Testis (tissue), 2 donors: ENCODE measurements at regions not wholly inside any gene's neighbourhood (a gene's known extent, or its start where the extent isn't known, plus 50 kb on each side); places are given as distances from the start of the nearest gene placed in this dataset.

Experiments
- DNase-seq: peaks from one replicate; pipeline ENCODE4 v3.0.0-alpha.2; 2019
- H3K27ac ChIP-seq, 2 donors: fragments of 200-600 bp; sonication (generic); one replicate each; pipeline ENCODE4 v1.5.1; 2019
- H3K27me3 ChIP-seq: fragments of 200-600 bp; sonication (generic); one replicate; pipeline ENCODE4 v1.5.1; 2019
- H3K36me3 ChIP-seq: fragments of 200-600 bp; sonication (generic); one replicate; pipeline ENCODE4 v1.5.1; 2017; ENCODE audit warnings: low read depth; ENCODE audit errors: missing control alignments
- H3K4me1 ChIP-seq: fragments of 200-600 bp; sonication (generic); one replicate; pipeline ENCODE4 v1.5.1; 2019
- H3K4me3 ChIP-seq, 2 donors: fragments of 200-600 bp; sonication (generic); one replicate each; pipeline ENCODE4 v1.5.1; 2017 to 2019
- H3K9me3 ChIP-seq: fragments of 200-600 bp; sonication (generic); one replicate; pipeline ENCODE4 v1.5.1; 2017
- CTCF ChIP-seq, 3 experiments: fragments of 450-650 bp in 2 of 3; fragments of 200-600 bp in 1 of 3; sonication (generic) in 1 of 3; IDR thresholded peaks; one replicate each; pipeline ENCODE4 v1.5.1; 2016 to 2019; ENCODE audit warnings: antibody characterized with exemption in 3 of 3, mild to moderate bottlenecking in 2 of 3, moderate library complexity in 1 of 3
- POLR2A ChIP-seq: fragments of 450-650 bp; IDR thresholded peaks from one replicate; pipeline ENCODE4 v1.6.1; 2017; ENCODE audit warnings: antibody characterized with exemption, mild to moderate bottlenecking, moderate library complexity
- WGBS, 2 donors: methylation state at CpG; one replicate each; pipeline ENCODE4 v1.1.5; 2018; 5-methylcytosine and 5-hydroxymethylcytosine counted together
- intact Hi-C: fragments of 100-400 bp; cut with DNase I; formaldehyde crosslinking; loops from one replicate; pipeline ENCODE4 v1.15.1; 2023; ENCODE audit warnings: low total_unique reads

GRCh38 chr6:22110061-22110460 is 186.8 kb downstream of the PRL start:
- TF ChIP-seq CTCF (IDR thresholded peaks at IDR 0.05) (no peak), POLR2A (no peak)
- intact Hi-C loops = no loop called here
- no peak overlapping the region for H3K27ac ChIP-seq
- H3K4me3 ChIP-seq = no peak overlapping the region
- H3K27me3 ChIP-seq = no peaks in the 10 kb centered on the region
- no peak for DNase-seq
- H3K4me1 ChIP-seq = no peaks in the 10 kb centered on the region
- no peaks in the 10 kb centered on the region for H3K9me3 ChIP-seq
- H3K36me3 ChIP-seq = no peaks in the 10 kb centered on the region
- 59 to 80% methylated on average over 6 of the region's 6 CpGs for WGBS, 2 donors

- H3K27ac ChIP-seq = no peak overlapping the region
- no peaks in the 10 kb centered on the region for H3K36me3 ChIP-seq
- intact Hi-C loops = no loop called here
- no peaks in the 10 kb centered on the region for H3K27me3 ChIP-seq
- TF ChIP-seq POLR2A (no peak), CTCF (IDR thresholded peaks at IDR 0.05) (no peak)
- DNase-seq = no peak
- no peaks in the 10 kb centered on the region for H3K9me3 ChIP-seq
- WGBS, 2 donors = 52 to 53% methylated on average over 2 of the region's 2 CpGs
- H3K4me1 ChIP-seq = no peaks in the 10 kb centered on the region
- no peak overlapping the region for H3K4me3 ChIP-seq
These were observed 184.4 kb downstream of the PRL start for GRCh38 chr6:22112461-22112860.

GRCh38 chr6:22113026-22113766 is 183.6 kb downstream of the PRL start:
- Histone ChIP-seq H3K4me1 (no peaks in the 10 kb centered on the region), H3K27me3 (no peaks in the 10 kb centered on the region), H3K9me3 (no peaks in the 10 kb centered on the region), H3K27ac (no peak overlapping the region), H3K36me3 (no peaks in the 10 kb centered on the region), H3K4me3 (no peak overlapping the region)
- WGBS, 2 donors = 83 to 89% methylated on average over 4 of the region's 4 CpGs
- intact Hi-C loops = no loop called here
- no peak for DNase-seq
- TF ChIP-seq POLR2A (no peak), CTCF (IDR thresholded peaks at IDR 0.05) (no peak)

- no peak overlapping the region for H3K4me3 ChIP-seq
- intact Hi-C loops = no loop called here
- no peak for DNase-seq
- no peaks in the 10 kb centered on the region for H3K9me3 ChIP-seq
- no peaks in the 10 kb centered on the region for H3K36me3 ChIP-seq
- no peaks in the 10 kb centered on the region for H3K4me1 ChIP-seq
- TF ChIP-seq CTCF (IDR thresholded peaks at IDR 0.05) (no peak), POLR2A (no peak)
- H3K27ac ChIP-seq = no peak overlapping the region
- H3K27me3 ChIP-seq = no peaks in the 10 kb centered on the region
- WGBS, 2 donors = 81 to 88% methylated on average over 5 of the region's 5 CpGs
These were observed 181.3 kb downstream of the PRL start for GRCh38 chr6:22115559-22115958.

GRCh38 chr6:22117631-22118030 is 179.2 kb downstream of the PRL start:
- TF ChIP-seq POLR2A (no peak), CTCF (IDR thresholded peaks at IDR 0.05) (no peak)
- intact Hi-C loops = no loop called here
- H3K36me3 ChIP-seq = no peaks in the 10 kb centered on the region
- H3K4me1 ChIP-seq = no peaks in the 10 kb centered on the region
- no peaks in the 10 kb centered on the region for H3K27me3 ChIP-seq
- H3K4me3 ChIP-seq = no peak overlapping the region
- H3K27ac ChIP-seq = no peak overlapping the region
- no peaks in the 10 kb centered on the region for H3K9me3 ChIP-seq
- 55 to 72% methylated on average over 2 of the region's 2 CpGs for WGBS, 2 donors
- DNase-seq = no peak
